GM12878 (cell line): ENCODE measurements at regions not wholly inside any gene's neighbourhood (a gene's known extent, or its start where the extent isn't known, plus 50 kb on each side); places are given as distances from the start of the nearest gene placed in this dataset.

ENCODE experiments used
- ATAC-seq: fragments of 200-7000 bp; cut with Tn5 transposase; 3 replicates; pipeline ENCODE4 v1.9.1; 2020; ENCODE audit warnings: mild to moderate bottlenecking, moderate library complexity
- BruUV-seq: library from RNA; stranded (reverse); fragments of 400-500 nt; replicated peaks from 2 replicates; lab custom pipeline; 2021; lab: Mats Ljungman, UMichigan
- CTCF ChIA-PET: fragments of 300-600 bp; sonication (Branson Sonifier 250); formaldehyde crosslinking; extraction: SDS; loops from one replicate; lab custom pipeline; 2021; ENCODE audit warnings: inconsistent platforms; lab: Yijun Ruan, JAX
- POLR2A ChIA-PET: fragments of 350-600 bp; formaldehyde crosslinking; extraction: SDS; loops from one replicate; lab custom pipeline; 2021; ENCODE audit warnings: inconsistent platforms; lab: Charles Lee
- RAD21 ChIA-PET: fragments of 300-600 bp; sonication (Branson Sonifier 250); formaldehyde crosslinking; loops from one replicate; lab custom pipeline; 2023; ENCODE audit warnings: antibody characterized with exemption; ENCODE audit not compliant: unreplicated experiment; lab: Charles Lee
- SMC1A ChIA-PET: fragments of 300-600 bp; sonication (Branson Sonifier 250); formaldehyde crosslinking; loops from one replicate; lab custom pipeline; 2023; ENCODE audit not compliant: unreplicated experiment, uncharacterized antibody; lab: Charles Lee
- DNase-seq: peaks from one replicate; pipeline ENCODE4 v3.0.0-alpha.2; 2011; ENCODE audit warnings: low read depth, low spot score
- FAIRE-seq: peaks from 3 replicates; lab custom pipeline; 2011; peaks lifted over from hg19 to GRCh38; lab: Jason Lieb, UNC
- H2AFZ ChIP-seq: 2 replicates; pipeline ENCODE4 v1.6.0; 2011; ENCODE audit warnings: low read depth, low read length, control low read depth; ENCODE audit not compliant: control insufficient read depth
- H3K27ac ChIP-seq: 2 replicates; pipeline ENCODE4 v1.5.1; 2011; ENCODE audit warnings: control low read depth; ENCODE audit not compliant: control insufficient read depth, insufficient read depth
- H3K27me3 ChIP-seq, 2 experiments: replicated peaks in 1 of 2; 2 replicates each; pipeline versions ENCODE4 v1.6.0 to v1.6.1; 2011; ENCODE audit warnings: low read length in 1 of 2; ENCODE audit not compliant: control insufficient read depth in 2 of 2, insufficient read depth in 2 of 2
- H3K36me3 ChIP-seq, 2 experiments: 2 replicates each; pipeline ENCODE4 v1.5.1; 2011; ENCODE audit warnings: low read length in 1 of 2; ENCODE audit not compliant: control insufficient read depth in 2 of 2, insufficient read depth in 2 of 2
- H3K4me1 ChIP-seq: 2 replicates; pipeline ENCODE4 v1.6.1; 2011; ENCODE audit warnings: mild to moderate bottlenecking, low read length, moderate library complexity, mixed read lengths; ENCODE audit not compliant: control insufficient read depth, insufficient read depth
- H3K4me2 ChIP-seq: 2 replicates; pipeline ENCODE4 v1.6.0; 2011; ENCODE audit warnings: control low read depth; ENCODE audit not compliant: control insufficient read depth, insufficient read depth
- H3K4me3 ChIP-seq: fragments of 200-600 bp; sonication (generic); 2 replicates; pipeline ENCODE4 v1.5.1; 2016
- H3K79me2 ChIP-seq: 2 replicates; pipeline ENCODE4 v1.6.0; 2011; ENCODE audit warnings: low read length; ENCODE audit not compliant: control insufficient read depth, insufficient read depth
- H3K9ac ChIP-seq: 2 replicates; pipeline ENCODE4 v1.8.0; 2011; ENCODE audit warnings: low read length, control low read depth, mixed read lengths; ENCODE audit not compliant: control insufficient read depth, insufficient read depth
- H3K9me3 ChIP-seq: replicated peaks from 3 replicates; pipeline ENCODE4 v1.5.1; 2011; ENCODE audit warnings: mild to moderate bottlenecking, low read length; ENCODE audit not compliant: control insufficient read depth, insufficient read depth
- H4K20me1 ChIP-seq: 2 replicates; pipeline ENCODE4 v1.6.0; 2011; ENCODE audit not compliant: control insufficient read depth, insufficient read depth
- ATF2 ChIP-seq: IDR thresholded peaks from 2 replicates; pipeline ENCODE4 v1.6.1; 2012; ENCODE audit warnings: low read length, inconsistent platforms
- ELK1 ChIP-seq: IDR thresholded peaks from 2 replicates; pipeline ENCODE4 v1.6.1; 2012; ENCODE audit warnings: low read depth, low read length, improper control_type of control experiment
- HDAC6 ChIP-seq: fragments of 200-600 bp; sonication (generic); IDR thresholded peaks from one replicate; pipeline ENCODE4 v1.8.0; 2017; ENCODE audit warnings: antibody characterized with exemption; ENCODE audit not compliant: unreplicated experiment
- RELB ChIP-seq: fragments of 450-650 bp; IDR thresholded peaks from 2 replicates; pipeline ENCODE4 v1.6.1; 2017; ENCODE audit warnings: low read depth, mild to moderate bottlenecking, moderate library complexity
- SP1 ChIP-seq: IDR thresholded peaks from one replicate; pipeline ENCODE4 v1.6.1; 2011; ENCODE audit warnings: low read depth, low read length
- YBX1 ChIP-seq: fragments of 450-650 bp; IDR thresholded peaks from 2 replicates; pipeline ENCODE4 v1.6.1; 2016; ENCODE audit warnings: antibody characterized with exemption
- WGBS: methylation state at CpG from one replicate; pipeline ENCODE4 v1.1.6; 2016; ENCODE audit warnings: low lambda C conversion rate; ENCODE audit not compliant: insufficient replicate concordance, insufficient coverage; ENCODE audit errors: missing lambda C conversion rate; 5-methylcytosine and 5-hydroxymethylcytosine counted together
- in situ Hi-C: fragments of 300-500 bp; cut with MboI; formaldehyde crosslinking; loops from 9 replicates; pipeline ENCODE4 v1.14.3; 2018; ENCODE audit warnings: mixed read lengths
- intact Hi-C: fragments of 100-400 bp; cut with micrococcal nuclease; formaldehyde crosslinking; loops from one replicate; pipeline ENCODE4 v1.14.2; 2022; ENCODE audit not compliant: unreplicated experiment

- TF ChIP-seq ELK1 (no peak), YBX1 (no peak), HDAC6 (no peak), RELB (no peak), ATF2 (no peak), SP1 (no peak)
- TF ChIP-seq, all 136 proteins: peak for 0
- no peaks in the 10 kb centered on the region for H3K36me3 ChIP-seq
- H3K4me3 ChIP-seq = no peak overlapping the region; the same call in 1 of the 2 replicates
- DNase-seq = no peak
- WGBS = 39% methylated on average over 5 of the region's 5 CpGs
- BruUV-seq = no TSS peak
- no peaks in the 10 kb centered on the region for H3K79me2 ChIP-seq
- RAD21 ChIA-PET = no interaction called here
- SMC1A ChIA-PET = no interaction called here
- H2AFZ ChIP-seq = no peak overlapping the region
- H3K27me3 ChIP-seq = no peaks in the 10 kb centered on the region
- intact Hi-C loops (no loop called here), in situ Hi-C loops (no loop called here)
- H4K20me1 ChIP-seq = no peaks in the 10 kb centered on the region
- no peak overlapping the region for H3K4me2 ChIP-seq
- POLR2A ChIA-PET = no interaction called here
- no peaks in the 10 kb centered on the region for H3K9me3 ChIP-seq
- H3K4me1 ChIP-seq = no peaks in the 10 kb centered on the region; the same call in 1 of the 2 replicates
- no peak for ATAC-seq
- no peak overlapping the region for H3K27ac ChIP-seq
- H3K9ac ChIP-seq = no peak overlapping the region
- CTCF ChIA-PET = no interaction called here
- no peak for FAIRE-seq
Observed at GRCh38 chr15:62502451-62502850, 337.4 kb upstream of the C2CD4B start.
